ENCODE measurements at regions not wholly inside any gene's neighbourhood (a gene's known extent, or its start where the extent isn't known, plus 50 kb on each side); places are given as distances from the start of the nearest gene placed in this dataset.

- no peak overlapping the region for H3K27ac ChIP-seq
- TF ChIP-seq CTCF (conservative IDR thresholded peaks at IDR 0.05) (no peak), ZFX (IDR thresholded peaks at IDR 0.05) (no peak)
Measured at GRCh38 chr18:33871363-33872025, 293.5 kb downstream of the ASXL3 start.

GRCh38 chr18:33870059-33870458 lies 292.0 kb downstream of the ASXL3 start:
- TF ChIP-seq ZFX (IDR thresholded peaks at IDR 0.05) (no peak), CTCF (conservative IDR thresholded peaks at IDR 0.05) (no peak)
- H3K27ac ChIP-seq, result no peak overlapping the region

GRCh38 chr18:33866386-33866785 lies 288.4 kb downstream of the ASXL3 start:
- TF ChIP-seq CTCF (conservative IDR thresholded peaks at IDR 0.05) (no peak), ZFX (IDR thresholded peaks at IDR 0.05) (no peak)
- H3K27ac ChIP-seq, result no peak overlapping the region

GRCh38 chr18:33863912-33864311 lies 285.9 kb downstream of the ASXL3 start:
- no peak for TF ChIP-seq ZFX (IDR thresholded peaks at IDR 0.05)
- no peak for TF ChIP-seq CTCF (conservative IDR thresholded peaks at IDR 0.05)
- H3K27ac ChIP-seq, result no peak overlapping the region

GRCh38 chr18:33854827-33855139 lies 276.8 kb downstream of the ASXL3 start:
- no peak for TF ChIP-seq CTCF (conservative IDR thresholded peaks at IDR 0.05)
- no peak for TF ChIP-seq ZFX (IDR thresholded peaks at IDR 0.05)
- H3K27ac ChIP-seq, result no peak overlapping the region

GRCh38 chr18:33854086-33854826 lies 276.2 kb downstream of the ASXL3 start:
- H3K27ac ChIP-seq, result no peak overlapping the region
- TF ChIP-seq CTCF (conservative IDR thresholded peaks at IDR 0.05), result no peak
- no peak for TF ChIP-seq ZFX (IDR thresholded peaks at IDR 0.05)

GRCh38 chr18:33853187-33853586 lies 275.2 kb downstream of the ASXL3 start:
- no peak overlapping the region for H3K27ac ChIP-seq

More at GRCh38 chr18:33853187-33853586, 275.2 kb downstream of the ASXL3 start:
- no peak for TF ChIP-seq CTCF (conservative IDR thresholded peaks at IDR 0.05)
- TF ChIP-seq ZFX (IDR thresholded peaks at IDR 0.05), result no peak
